GM20000 (cell line): ENCODE measurements at regions not wholly inside any gene's neighbourhood (a gene's known extent, or its start where the extent isn't known, plus 50 kb on each side); places are given as distances from the start of the nearest gene placed in this dataset.

Experiments
- DNase-seq: peaks from one replicate; pipeline ENCODE4 v3.0.0; 2012; ENCODE audit warnings: low spot score
- CTCF ChIP-seq: IDR thresholded peaks from 2 replicates; pipeline ENCODE4 v1.5.1; 2012; ENCODE audit warnings: mild to moderate bottlenecking, control low read depth; ENCODE audit errors: extremely low read depth, missing control alignments

DNA sequence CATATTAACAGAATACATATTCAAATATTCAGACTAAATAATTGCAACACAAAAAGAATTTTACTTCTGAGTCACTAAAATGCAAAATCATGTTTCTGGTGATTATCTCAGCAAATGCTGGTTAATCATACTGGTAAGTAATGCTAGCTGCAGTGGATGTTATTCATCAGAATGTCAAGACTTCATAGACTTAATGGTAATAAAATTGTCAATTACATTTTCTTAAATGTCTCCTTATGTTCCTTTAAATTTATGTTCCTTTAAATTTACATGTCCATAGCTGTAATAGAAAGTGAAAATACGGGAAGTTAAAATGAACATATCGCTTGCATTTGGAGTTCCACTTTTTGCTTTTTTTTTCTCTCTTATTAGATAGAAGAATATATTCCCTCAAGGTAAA lies 853.0 kb downstream of the SLITRK6 start:
- no peak for DNase-seq
- TF ChIP-seq CTCF, result no peak

DNA sequence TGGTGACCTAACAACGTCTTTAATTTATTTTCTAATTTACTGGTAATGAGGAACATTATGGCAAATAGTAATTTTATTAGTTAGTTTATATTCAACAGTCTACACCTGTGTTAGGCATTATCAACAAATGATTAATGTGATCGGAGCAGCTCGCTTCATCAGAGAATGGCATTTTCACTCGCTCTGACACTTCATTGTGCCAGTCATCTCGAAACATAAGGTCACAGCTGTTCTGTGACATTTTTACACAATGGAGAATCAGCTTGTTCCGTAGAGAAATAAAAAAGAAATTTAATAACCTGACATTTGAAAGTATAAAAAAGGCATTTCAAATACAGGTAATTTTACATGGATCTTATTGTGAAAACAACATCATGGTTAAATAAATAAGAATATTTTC lies 858.4 kb downstream of the SLITRK6 start:
- TF ChIP-seq CTCF, result no peak
- no peak for DNase-seq

DNA sequence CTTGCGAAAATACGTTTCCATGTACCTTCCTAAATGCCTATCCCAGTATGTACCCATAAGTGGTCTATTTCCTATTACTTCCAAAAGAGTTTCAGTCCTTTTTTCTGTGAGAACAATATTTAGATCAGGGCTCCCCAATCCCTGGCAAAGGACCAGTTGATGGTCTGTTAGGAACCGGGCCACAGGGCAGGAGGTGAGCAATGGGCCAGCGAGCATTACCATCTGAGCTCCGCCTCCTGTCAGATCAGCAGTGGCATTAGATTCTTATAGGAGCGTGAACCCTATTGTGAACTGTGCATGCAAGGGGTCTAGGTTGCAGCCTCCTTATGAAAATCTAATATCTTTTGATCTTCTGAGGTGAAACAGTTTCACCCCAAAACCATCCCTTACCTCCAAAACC lies 859.1 kb downstream of the SLITRK6 start:
- no peak for DNase-seq
- TF ChIP-seq CTCF, result no peak

DNA sequence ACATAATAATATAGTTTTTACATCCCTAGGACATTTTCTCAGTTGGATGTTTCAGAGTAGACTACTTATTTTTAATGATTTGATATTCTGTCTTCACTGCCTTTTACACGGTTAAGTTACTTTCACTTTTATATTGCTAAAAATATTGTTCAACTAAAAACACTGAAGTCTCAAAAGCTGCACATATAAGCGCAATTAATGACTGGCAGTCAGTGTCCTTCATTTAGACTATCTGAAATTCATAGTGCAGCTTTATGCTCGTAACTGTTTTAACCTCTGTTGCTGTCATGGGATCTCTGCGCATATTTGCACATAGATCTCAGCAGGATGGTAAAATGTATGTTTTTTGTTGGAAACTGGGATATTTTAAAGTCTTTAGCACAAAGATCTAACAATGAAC lies 864.3 kb downstream of the SLITRK6 start:
- no peak for TF ChIP-seq CTCF

GRCh38 chr13:84933797-84934196 lies 865.4 kb downstream of the SLITRK6 start:
- TF ChIP-seq CTCF, result no peak
- DNase-seq, result no peak

More for the DNA sequence above, 864.3 kb downstream of the SLITRK6 start:
- no peak for DNase-seq

GRCh38 chr13:84931264-84931663 lies 868.0 kb downstream of the SLITRK6 start:
- no peak for TF ChIP-seq CTCF
- DNase-seq, result no peak

DNA sequence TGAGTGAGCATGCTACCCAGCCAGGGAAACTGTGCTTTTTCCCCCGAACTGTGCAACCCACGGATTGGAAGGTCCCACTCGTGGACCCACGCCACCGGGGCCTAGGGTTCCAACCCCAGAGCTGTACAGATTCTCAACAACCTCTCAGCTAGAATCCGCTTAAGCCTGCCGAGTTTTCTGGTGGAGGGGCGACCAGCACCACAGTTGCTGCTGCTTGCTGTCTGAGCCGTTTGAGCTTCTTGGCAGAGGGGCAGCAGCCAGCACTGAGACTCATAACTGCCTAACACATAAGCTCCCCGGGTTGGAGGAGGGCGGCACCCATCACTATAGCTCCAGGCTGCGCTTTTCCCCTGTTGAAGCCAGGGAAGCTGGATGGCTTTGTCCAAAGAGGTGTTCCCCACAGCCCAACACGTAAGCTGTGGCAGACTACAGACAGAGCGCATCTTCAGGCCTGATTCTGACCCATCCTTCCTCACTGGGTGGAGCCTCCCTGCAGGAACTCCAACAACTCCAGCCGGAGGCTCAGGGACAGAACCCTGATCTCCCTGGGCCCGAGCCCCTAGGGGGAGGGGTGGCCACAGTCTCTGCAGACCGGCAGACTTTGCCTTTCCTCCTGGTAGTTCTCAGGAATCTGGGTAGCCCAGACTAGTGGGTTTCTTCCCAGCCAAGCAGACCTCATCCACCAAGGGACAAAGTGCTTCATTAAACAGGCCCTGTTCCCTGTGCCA lies 871.6 kb downstream of the SLITRK6 start:
- TF ChIP-seq CTCF, result no peak
- no peak for DNase-seq
